SK-MEL-5 (cell line): ENCODE measurements at regions not wholly inside any gene's neighbourhood (a gene's known extent, or its start where the extent isn't known, plus 50 kb on each side); places are given as distances from the start of the nearest gene placed in this dataset.
"Not testable (repeated sequence)": the region's sequence is repeated elsewhere in the genome, so short reads cannot be mapped to it uniquely, and the experiment has no call there.

Experiments used
- DNase-seq: peaks from one replicate; pipeline ENCODE4 v3.0.0-alpha.2; 2016; ENCODE audit warnings: low read depth, low spot score
- in situ Hi-C: cut with HindIII; loops from 2 replicates; pipeline ENCODE4 v1.10.0; 2016; ENCODE audit warnings: low sequenced_read_pairs, high pct_unique_total_duplicates, low pct_unique_long_range_greater_than_20kb

GRCh38 chr6:119829006-119829405, 479.4 kb upstream of the MAN1A1 start:
- in situ Hi-C loops = no loop called here
- no peak for DNase-seq

GRCh38 chr6:119821380-119821779, 471.8 kb upstream of the MAN1A1 start:
- DNase-seq = no peak
- in situ Hi-C loops = no loop called here

GRCh38 chr6:119818876-119819275, 469.3 kb upstream of the MAN1A1 start:
- no peak for DNase-seq
- in situ Hi-C loops = no loop called here

- no peak for DNase-seq
- in situ Hi-C loops = no loop called here
Observed at GRCh38 chr6:119814609-119815400, 465.2 kb upstream of the MAN1A1 start.

- in situ Hi-C loops = no loop called here
- DNase-seq = no peak
Observed at GRCh38 chr6:119802464-119802863, 452.9 kb upstream of the MAN1A1 start.

GRCh38 chr6:119801056-119801455, 451.5 kb upstream of the MAN1A1 start:
- in situ Hi-C loops = no loop called here
- DNase-seq = no peak

- in situ Hi-C loops = no loop called here
- no peak for DNase-seq
Observed at GRCh38 chr6:119800526-119800925, 451.0 kb upstream of the MAN1A1 start.

GRCh38 chr6:119799596-119800509, 450.3 kb upstream of the MAN1A1 start:
- in situ Hi-C loops = no loop called here
- DNase-seq = no peak

- in situ Hi-C loops = no loop called here
- no peak for DNase-seq
Observed at GRCh38 chr6:119791736-119792135, 442.2 kb upstream of the MAN1A1 start.

- in situ Hi-C loops = no loop called here
- DNase-seq = no peak
Observed at GRCh38 chr6:119781365-119781764, 431.8 kb upstream of the MAN1A1 start.

- DNase-seq = no peak
- in situ Hi-C loops = no loop called here
Observed at GRCh38 chr6:119768201-119768600, 418.6 kb upstream of the MAN1A1 start.

GRCh38 chr6:119764927-119765681, 415.5 kb upstream of the MAN1A1 start:
- in situ Hi-C loops = no loop called here
- peak; percentile 3 for DNase-seq

GRCh38 chr6:119760046-119760445, 410.5 kb upstream of the MAN1A1 start:
- DNase-seq = no peak
- in situ Hi-C loops = no loop called here

GRCh38 chr6:119758385-119758784, 408.8 kb upstream of the MAN1A1 start:
- DNase-seq = no peak
- in situ Hi-C loops = no loop called here

GRCh38 chr6:119757467-119757866, 407.9 kb upstream of the MAN1A1 start:
- in situ Hi-C loops = no loop called here
- no peak for DNase-seq

GRCh38 chr6:119749335-119749734, 399.8 kb upstream of the MAN1A1 start:
- no peak for DNase-seq
- in situ Hi-C loops = no loop called here

- in situ Hi-C loops, DNase-seq: not testable (repeated sequence)
Observed at GRCh38 chr6:119748535-119748934, 399.0 kb upstream of the MAN1A1 start.

GRCh38 chr6:119742188-119742803, 392.7 kb upstream of the MAN1A1 start:
- in situ Hi-C loops = no loop called here
- peak; percentile 60 for DNase-seq
